Mammary epithelial cell (primary cell): ENCODE measurements at regions not wholly inside any gene's neighbourhood (a gene's known extent, or its start where the extent isn't known, plus 50 kb on each side); places are given as distances from the start of the nearest gene placed in this dataset.

ENCODE experiments used
- EZH2 ChIP-seq: IDR thresholded peaks from 2 replicates; pipeline ENCODE4 v1.6.1; 2012; ENCODE audit warnings: low read length, inconsistent platforms, borderline replicate concordance
- TF ChIP-seq, protein P1 (sequence below), 2 donors: IDR thresholded peaks in 1 of 2; conservative IDR thresholded peaks in 1 of 2; 2 replicates each; pipeline ENCODE4 v1.5.1; 2011 to 2012; ENCODE audit warnings: inconsistent platforms in 2 of 2, low read length in 2 of 2, mild to moderate bottlenecking in 2 of 2, control low read depth in 1 of 2, low read depth in 1 of 2; ENCODE audit not compliant: insufficient read depth in 1 of 2; ENCODE audit errors: extremely low read depth in 1 of 2

DNA sequence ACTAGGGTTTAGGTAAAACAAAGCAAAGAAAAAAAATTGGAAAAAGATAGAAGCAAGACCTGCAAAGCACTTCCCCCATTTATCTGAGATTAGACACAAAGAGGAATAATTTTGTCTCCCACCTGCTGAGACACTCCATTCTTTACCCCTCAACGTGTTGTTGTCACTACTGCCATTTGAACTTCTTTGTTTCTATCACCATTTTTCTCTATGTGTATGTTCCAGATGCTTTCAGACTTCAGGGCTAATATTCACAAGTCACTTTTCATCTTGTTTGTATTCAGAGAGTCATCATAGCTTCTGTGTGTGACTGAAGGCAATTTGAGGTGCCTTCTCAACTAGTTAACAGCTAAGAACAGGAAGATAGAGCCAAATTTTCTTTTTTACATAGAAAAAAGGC, 512.5 kb downstream of the TBC1D4 start:
- TF ChIP-seq, protein P1, sequence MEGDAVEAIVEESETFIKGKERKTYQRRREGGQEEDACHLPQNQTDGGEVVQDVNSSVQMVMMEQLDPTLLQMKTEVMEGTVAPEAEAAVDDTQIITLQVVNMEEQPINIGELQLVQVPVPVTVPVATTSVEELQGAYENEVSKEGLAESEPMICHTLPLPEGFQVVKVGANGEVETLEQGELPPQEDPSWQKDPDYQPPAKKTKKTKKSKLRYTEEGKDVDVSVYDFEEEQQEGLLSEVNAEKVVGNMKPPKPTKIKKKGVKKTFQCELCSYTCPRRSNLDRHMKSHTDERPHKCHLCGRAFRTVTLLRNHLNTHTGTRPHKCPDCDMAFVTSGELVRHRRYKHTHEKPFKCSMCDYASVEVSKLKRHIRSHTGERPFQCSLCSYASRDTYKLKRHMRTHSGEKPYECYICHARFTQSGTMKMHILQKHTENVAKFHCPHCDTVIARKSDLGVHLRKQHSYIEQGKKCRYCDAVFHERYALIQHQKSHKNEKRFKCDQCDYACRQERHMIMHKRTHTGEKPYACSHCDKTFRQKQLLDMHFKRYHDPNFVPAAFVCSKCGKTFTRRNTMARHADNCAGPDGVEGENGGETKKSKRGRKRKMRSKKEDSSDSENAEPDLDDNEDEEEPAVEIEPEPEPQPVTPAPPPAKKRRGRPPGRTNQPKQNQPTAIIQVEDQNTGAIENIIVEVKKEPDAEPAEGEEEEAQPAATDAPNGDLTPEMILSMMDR (conservative IDR thresholded peaks at IDR 0.05 in 1 of 2, IDR thresholded peaks at IDR 0.05 in 1 of 2; ENCODE audit: extremely low read depth in 1 of 2, insufficient read depth in 1 of 2, low read depth in 1 of 2, low read length in 2 of 2) = no peak
- no peak for TF ChIP-seq EZH2
